H9 (cell line): ENCODE measurements at regions not wholly inside any gene's neighbourhood (a gene's known extent, or its start where the extent isn't known, plus 50 kb on each side); places are given as distances from the start of the nearest gene placed in this dataset.

Experiments used
- DNase-seq: peaks from one replicate; pipeline ENCODE4 v3.0.0-alpha.2; 2017
- H2AFZ ChIP-seq: one replicate; pipeline ENCODE4 v1.6.1; 2013; ENCODE audit warnings: mild to moderate bottlenecking, low read length, control low read depth, moderate library complexity
- H2AK5ac ChIP-seq: 2 replicates; pipeline ENCODE4 v1.6.1; 2013; ENCODE audit warnings: low read length, control low read depth, mixed read lengths; ENCODE audit not compliant: insufficient read length
- H2BK120ac ChIP-seq: one replicate; pipeline ENCODE4 v1.6.1; 2013; ENCODE audit warnings: low read depth, mild to moderate bottlenecking, low read length, control low read depth, inconsistent platforms; ENCODE audit not compliant: poor library complexity, severe bottlenecking
- H2BK12ac ChIP-seq: 2 replicates; pipeline ENCODE4 v1.6.1; 2013; ENCODE audit warnings: low read length, control low read depth, mixed read lengths, low read depth; ENCODE audit not compliant: insufficient read length
- H2BK15ac ChIP-seq: 2 replicates; pipeline ENCODE4 v1.6.1; 2013; ENCODE audit warnings: low read depth, low read length, control low read depth
- H2BK20ac ChIP-seq: one replicate; pipeline ENCODE4 v1.6.1; 2013; ENCODE audit warnings: low read depth, mild to moderate bottlenecking, low read length, control low read depth, inconsistent platforms; ENCODE audit not compliant: poor library complexity, severe bottlenecking
- H2BK5ac ChIP-seq: 2 replicates; pipeline ENCODE4 v1.6.1; 2013; ENCODE audit warnings: low read length, control low read depth, mixed read lengths; ENCODE audit not compliant: insufficient read length
- H3K14ac ChIP-seq: 2 replicates; pipeline ENCODE4 v1.6.1; 2013; ENCODE audit warnings: low read length, control low read depth; ENCODE audit not compliant: insufficient read depth
- H3K18ac ChIP-seq: 2 replicates; pipeline ENCODE4 v1.6.1; 2013; ENCODE audit warnings: low read depth, mild to moderate bottlenecking, mixed read lengths, low read length, control low read depth; ENCODE audit not compliant: insufficient read length
- H3K23ac ChIP-seq: 2 replicates; pipeline ENCODE4 v1.6.1; 2013; ENCODE audit warnings: low read length, control low read depth, mixed read lengths, low read depth; ENCODE audit not compliant: insufficient read length
- H3K23me2 ChIP-seq: 2 replicates; pipeline ENCODE4 v1.6.1; 2013; ENCODE audit warnings: low read depth, mild to moderate bottlenecking, mixed read lengths, low read length, control low read depth; ENCODE audit not compliant: insufficient read length, poor library complexity, severe bottlenecking
- H3K27ac ChIP-seq: 2 replicates; pipeline ENCODE4 v1.5.1; 2013; ENCODE audit warnings: low read length, control low read depth, mixed read lengths, low read depth; ENCODE audit not compliant: insufficient read length
- H3K27me3 ChIP-seq: 2 replicates; pipeline ENCODE4 v1.6.1; 2013; ENCODE audit warnings: low read length, control low read depth, inconsistent platforms; ENCODE audit not compliant: insufficient read depth
- H3K4ac ChIP-seq: 2 replicates; pipeline ENCODE4 v1.6.1; 2013; ENCODE audit warnings: low read depth, mild to moderate bottlenecking, control low read depth, inconsistent platforms, low read length, moderate library complexity
- H3K4me1 ChIP-seq: 2 replicates; pipeline ENCODE4 v1.6.1; 2013; ENCODE audit warnings: low read length, control low read depth, inconsistent platforms; ENCODE audit not compliant: insufficient read depth
- H3K4me2 ChIP-seq: 2 replicates; pipeline ENCODE4 v1.6.1; 2013; ENCODE audit warnings: low read length, control low read depth, mixed read lengths; ENCODE audit not compliant: insufficient read length, insufficient read depth
- H3K56ac ChIP-seq: 2 replicates; pipeline ENCODE4 v1.6.1; 2013; ENCODE audit warnings: low read depth, mild to moderate bottlenecking, mixed read lengths, low read length, control low read depth; ENCODE audit not compliant: insufficient read length
- H3K79me1 ChIP-seq: 2 replicates; pipeline ENCODE4 v1.6.1; 2013; ENCODE audit warnings: low read depth, mild to moderate bottlenecking, moderate library complexity, low read length, control low read depth, inconsistent platforms; ENCODE audit not compliant: insufficient read depth, poor library complexity, severe bottlenecking
- H3K79me2 ChIP-seq: 2 replicates; pipeline ENCODE4 v1.6.1; 2013; ENCODE audit warnings: low read length, control low read depth, inconsistent platforms; ENCODE audit not compliant: insufficient read depth
- H3K9ac ChIP-seq: 2 replicates; pipeline ENCODE4 v1.6.1; 2013; ENCODE audit warnings: low read length, control low read depth, mixed read lengths; ENCODE audit not compliant: insufficient read length; ENCODE audit errors: extremely low read depth
- H3K9me3 ChIP-seq: one replicate; pipeline ENCODE4 v1.6.1; 2013; ENCODE audit warnings: low read depth, low read length, inconsistent platforms; ENCODE audit not compliant: control insufficient read depth
- H3T11ph ChIP-seq: one replicate; pipeline ENCODE4 v1.6.1; 2013; ENCODE audit warnings: mild to moderate bottlenecking, low read length, control low read depth, inconsistent platforms
- H4K20me1 ChIP-seq: one replicate; pipeline ENCODE4 v1.6.1; 2013; ENCODE audit not compliant: control insufficient read depth, insufficient read length, insufficient read depth
- H4K5ac ChIP-seq: 2 replicates; pipeline ENCODE4 v1.6.1; 2013; ENCODE audit warnings: low read depth, mild to moderate bottlenecking, mixed read lengths, low read length, control low read depth; ENCODE audit not compliant: insufficient read length
- H4K8ac ChIP-seq: replicated peaks from 2 replicates; pipeline ENCODE4 v1.6.1; 2013; ENCODE audit warnings: low read length, control low read depth, mixed read lengths, low read depth; ENCODE audit not compliant: insufficient read length
- H4K91ac ChIP-seq: 2 replicates; pipeline ENCODE4 v1.6.1; 2013; ENCODE audit warnings: low read depth, mild to moderate bottlenecking, moderate library complexity, mixed read lengths, low read length, control low read depth; ENCODE audit not compliant: insufficient read length
- H3K27ac Mint-ChIP-seq, 3 experiments: 2 replicates in 2 of 3; 3 replicates in 1 of 3; pipeline ENCODE4 v1.8.0; 2020 to 2021; ENCODE audit warnings: mixed read lengths in 3 of 3, mild to moderate bottlenecking in 1 of 3, moderate library complexity in 1 of 3
- H3K27me3 Mint-ChIP-seq: 2 replicates; pipeline ENCODE4 v1.8.0; 2021; ENCODE audit warnings: low read depth, mild to moderate bottlenecking, moderate library complexity, mixed read lengths
- H3K36me3 Mint-ChIP-seq, 3 experiments: 2 replicates in 2 of 3; 3 replicates in 1 of 3; pipeline ENCODE4 v1.8.0; 2020 to 2021; ENCODE audit warnings: low read depth in 3 of 3, mixed read lengths in 3 of 3; ENCODE audit not compliant: insufficient read depth in 1 of 3
- H3K4me1 Mint-ChIP-seq, 2 experiments: 2 replicates each; pipeline ENCODE4 v1.8.0; 2020; ENCODE audit warnings: mixed read lengths in 2 of 2
- H3K4me3 Mint-ChIP-seq, 2 experiments: 2 replicates in 1 of 2; 3 replicates in 1 of 2; pipeline ENCODE4 v1.8.0; 2020 to 2021; ENCODE audit warnings: mild to moderate bottlenecking in 2 of 2, mixed read lengths in 2 of 2, moderate library complexity in 1 of 2
- H3K9me3 Mint-ChIP-seq, 2 experiments: 2 replicates in 1 of 2; 3 replicates in 1 of 2; pipeline ENCODE4 v1.8.0; 2020; ENCODE audit warnings: mild to moderate bottlenecking in 2 of 2, mixed read lengths in 2 of 2, moderate library complexity in 1 of 2
- CTCF ChIP-seq: fragments of 200-600 bp; sonication (generic); conservative IDR thresholded peaks from 3 replicates; pipeline ENCODE4 v1.8.0; 2021; ENCODE audit warnings: antibody characterized with exemption, mild to moderate bottlenecking
- WGBS: extraction: QIAGEN DNeasy Blood & Tissue Kit; methylation state at CpG from one replicate; pipeline ENCODE4 v1.1.7; 2013; ENCODE audit warnings: missing lambda C conversion rate, low lambda C conversion rate, mixed read lengths; ENCODE audit not compliant: insufficient read length; ENCODE audit errors: extremely low coverage; 5-methylcytosine and 5-hydroxymethylcytosine counted together

DNA sequence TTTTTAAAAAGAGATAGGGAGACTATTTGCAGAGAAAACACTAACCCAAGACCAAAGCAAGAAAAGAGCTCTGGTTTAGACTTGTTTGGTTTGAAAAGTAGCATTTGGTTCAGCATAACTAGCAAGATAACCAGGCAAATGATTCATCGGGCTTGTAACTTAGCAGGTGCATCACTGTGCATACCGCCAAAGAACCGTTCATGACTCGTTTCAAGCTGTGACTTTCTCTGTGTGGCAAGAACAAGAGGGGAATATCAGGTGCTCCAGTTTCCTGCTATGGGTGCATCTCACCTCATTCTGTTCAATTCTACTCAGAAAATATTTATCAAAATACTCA is 244.9 kb downstream of the ETAA1 start:
- H3K4me3 Mint-ChIP-seq = no peak overlapping the region
- Histone ChIP-seq H3K23me2 (no peaks in the 10 kb centered on the region), H2BK12ac (no peak overlapping the region), H3K4me2 (no peak overlapping the region), H4K91ac (no peak overlapping the region), H3K9ac (no peak overlapping the region), H2AFZ (no peak overlapping the region), H3K56ac (no peak overlapping the region), H3K27me3 (no peaks in the 10 kb centered on the region), H2BK5ac (no peak overlapping the region), H3K4ac (no peak overlapping the region), H4K5ac (no peak overlapping the region), H4K8ac (no peak overlapping the region), H3K23ac (no peak overlapping the region), H3T11ph (no peak overlapping the region), H3K4me1 (no peaks in the 10 kb centered on the region), H3K18ac (no peak overlapping the region), H3K14ac (no peak overlapping the region), H3K79me1 (no peaks in the 10 kb centered on the region), H2AK5ac (no peak overlapping the region), H2BK120ac (no peak overlapping the region), H3K27ac (no peak overlapping the region), H3K9me3 (no peaks in the 10 kb centered on the region), H3K79me2 (no peaks in the 10 kb centered on the region), H2BK15ac (no peak overlapping the region), H4K20me1 (no peaks in the 10 kb centered on the region), H2BK20ac (no peak overlapping the region)
- H3K27ac Mint-ChIP-seq = no peak overlapping the region
- H3K9me3 Mint-ChIP-seq = peaks cover 0 to 4% of the 10 kb centered on the region in 2 experiments; a peak in 1 of 5 replicates
- no peak for TF ChIP-seq CTCF
- peaks cover 0 to 5% (median 0%) of the 10 kb centered on the region in 3 experiments; a peak in 1 of 7 replicates for H3K36me3 Mint-ChIP-seq
- WGBS = no CpG with 5 or more reads among the region's 4 CpGs
- peaks cover 3% of the 10 kb centered on the region for H3K27me3 Mint-ChIP-seq
- H3K4me1 Mint-ChIP-seq = no peaks in the 10 kb centered on the region
- no peak for DNase-seq
